K562 (cell line): ENCODE measurements at regions not wholly inside any gene's neighbourhood (a gene's known extent, or its start where the extent isn't known, plus 50 kb on each side); places are given as distances from the start of the nearest gene placed in this dataset.
A peak's percentile ranks its signal among the peaks of the same experiment; 100 is the strongest.

Experiments
- BACH1 ChIP-seq: fragments of 200-800 bp; sonication (Bioruptor generic); IDR thresholded peaks from 2 replicates; pipeline ENCODE4 v1.6.1; 2016; ENCODE audit warnings: missing genetic modification characterization, missing compliant biosample characterization
- CREBBP ChIP-seq: IDR thresholded peaks from one replicate; pipeline ENCODE4 v1.6.1; 2012; ENCODE audit warnings: low read depth, mild to moderate bottlenecking, control low read depth, inconsistent platforms, low read length
- CXXC5 ChIP-seq: fragments of 250-450 bp; sonication (Bioruptor Pico); IDR thresholded peaks from 2 replicates; pipeline ENCODE4 v1.8.0; 2022; ENCODE audit warnings: inconsistent platforms, mild to moderate bottlenecking, moderate library complexity
- FOXP1 ChIP-seq: sonication (generic); formaldehyde crosslinking; IDR thresholded peaks from 2 replicates; pipeline ENCODE4 v1.8.0; 2022; ENCODE audit warnings: mild to moderate bottlenecking, missing genetic modification reagents
- HMGN3 ChIP-seq: IDR thresholded peaks from 2 replicates; pipeline ENCODE4 v1.6.1; 2011; ENCODE audit warnings: borderline replicate concordance, low read depth, mild to moderate bottlenecking, mixed read lengths, low read length; ENCODE audit not compliant: insufficient read length; ENCODE audit errors: extremely low read depth
- JUN ChIP-seq, 2 experiments: sonication (generic) in 1 of 2; formaldehyde crosslinking in 1 of 2; IDR thresholded peaks; 2 replicates each; pipeline versions ENCODE4 v1.6.1 to v1.8.0; 2012 to 2022; ENCODE audit warnings: borderline replicate concordance in 2 of 2, mild to moderate bottlenecking in 2 of 2, improper control_type of control experiment in 1 of 2, low read depth in 1 of 2, low read length in 1 of 2, missing genetic modification reagents in 1 of 2
- JUNB ChIP-seq: fragments of 450-650 bp; formaldehyde crosslinking; conservative IDR thresholded peaks from 2 replicates; pipeline ENCODE4 v1.4.0; 2020; ENCODE audit warnings: mild to moderate bottlenecking
- RBBP5 ChIP-seq: fragments of 200-600 bp; sonication (generic); IDR thresholded peaks from 2 replicates; pipeline ENCODE4 v1.6.1; 2012; ENCODE audit warnings: borderline replicate concordance, mild to moderate bottlenecking, low read length, control low read depth, inconsistent platforms; ENCODE audit not compliant: insufficient read depth, poor library complexity, severe bottlenecking
- SETDB1 ChIP-seq: IDR thresholded peaks from one replicate; pipeline ENCODE4 v1.6.1; 2012; ENCODE audit warnings: low read length, control low read depth, inconsistent platforms
- SRSF1 ChIP-seq: fragments of 200-400 bp; formaldehyde crosslinking; IDR thresholded peaks from 2 replicates; pipeline ENCODE4 v1.6.1; 2017; ENCODE audit warnings: mild to moderate bottlenecking, low read depth, low read length, moderate library complexity
- SRSF7 ChIP-seq: fragments of 200-400 bp; formaldehyde crosslinking; optimal IDR thresholded peaks from 2 replicates; pipeline ENCODE3; 2017; ENCODE audit warnings: mild to moderate bottlenecking, low read depth, low read length
- TSC22D4 ChIP-seq: fragments of 450-650 bp; IDR thresholded peaks from 2 replicates; pipeline ENCODE4 v1.6.1; 2016; ENCODE audit warnings: missing genetic modification characterization, missing biosample characterization, control low read depth
- ZNF561 ChIP-seq: fragments of 450-650 bp; formaldehyde crosslinking; conservative IDR thresholded peaks from 2 replicates; pipeline ENCODE4 v1.4.0; 2020; ENCODE audit warnings: mild to moderate bottlenecking, moderate library complexity
- TF ChIP-seq, protein P1 (sequence below), 2 experiments: fragments of 450-650 bp; formaldehyde crosslinking in 1 of 2; IDR thresholded peaks; 2 replicates each; pipeline versions ENCODE4 v1.4.0 to v1.6.1; 2014 to 2020; ENCODE audit warnings: mild to moderate bottlenecking in 2 of 2, borderline replicate concordance in 1 of 2, low read depth in 1 of 2
- TF ChIP-seq, protein P2 (sequence below): sonication (generic); IDR thresholded peaks from 2 replicates; pipeline ENCODE4 v1.6.1; 2016
- TF ChIP-seq, protein P3 (sequence below): fragments of 450-650 bp; formaldehyde crosslinking; IDR thresholded peaks from 2 replicates; pipeline ENCODE4 v1.4.0; 2022; ENCODE audit warnings: missing genetic modification characterization

DNA sequence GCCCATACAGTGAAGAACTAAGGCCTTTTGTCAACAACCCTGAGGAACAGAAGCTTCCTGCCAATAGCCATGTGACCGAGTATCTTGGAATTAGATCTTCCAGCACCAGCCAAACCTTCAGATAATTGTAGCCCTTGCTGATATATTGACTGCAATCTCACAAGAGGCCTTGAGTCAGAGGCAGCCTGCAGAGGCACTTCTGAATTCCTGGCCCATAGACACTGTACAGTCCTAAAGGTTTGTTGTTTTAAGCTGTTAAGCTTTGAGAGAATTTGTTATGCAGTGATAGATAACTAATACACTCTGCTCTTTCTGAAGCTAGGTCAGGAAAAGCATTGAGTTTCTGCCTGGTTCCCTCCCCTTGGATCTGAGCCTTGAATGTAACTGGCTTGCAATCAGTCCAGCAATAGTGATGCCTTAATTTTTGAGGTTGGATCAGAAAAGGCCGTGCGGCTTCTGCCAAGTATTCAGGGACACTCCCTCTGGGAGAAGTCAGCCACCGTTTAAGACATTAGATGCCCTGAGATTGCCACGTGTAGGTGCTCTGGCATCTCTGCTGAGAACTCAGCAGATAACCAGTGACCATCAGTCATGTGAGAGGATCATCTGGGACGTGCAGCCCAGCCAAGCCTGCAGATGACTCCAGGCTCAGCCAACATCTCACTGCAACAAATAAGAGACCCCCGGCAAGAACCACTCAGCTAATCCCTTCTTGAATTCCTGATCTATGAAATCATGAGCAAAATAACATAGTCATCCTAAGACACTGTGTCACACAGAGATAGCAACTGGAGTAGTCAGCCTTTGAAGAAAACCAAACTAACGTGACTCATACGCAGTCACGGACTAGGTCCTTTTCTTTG is 126.8 kb upstream of the STC2 start (continued):
- TF ChIP-seq RBBP5, result no peak
- peak; percentile 92 for TF ChIP-seq JUN (IDR thresholded peaks at IDR 0.05; ENCODE audit: borderline replicate concordance, low read depth, low read length)
- TF ChIP-seq JUN (CRISPR knock-in tag; IDR thresholded peaks at IDR 0.05; ENCODE audit: borderline replicate concordance), result no peak
- no peak for TF ChIP-seq ZNF561 (CRISPR knock-in tag)
- no peak for TF ChIP-seq SRSF1
- TF ChIP-seq TSC22D4 (tag), result no peak
- TF ChIP-seq, protein P1, sequence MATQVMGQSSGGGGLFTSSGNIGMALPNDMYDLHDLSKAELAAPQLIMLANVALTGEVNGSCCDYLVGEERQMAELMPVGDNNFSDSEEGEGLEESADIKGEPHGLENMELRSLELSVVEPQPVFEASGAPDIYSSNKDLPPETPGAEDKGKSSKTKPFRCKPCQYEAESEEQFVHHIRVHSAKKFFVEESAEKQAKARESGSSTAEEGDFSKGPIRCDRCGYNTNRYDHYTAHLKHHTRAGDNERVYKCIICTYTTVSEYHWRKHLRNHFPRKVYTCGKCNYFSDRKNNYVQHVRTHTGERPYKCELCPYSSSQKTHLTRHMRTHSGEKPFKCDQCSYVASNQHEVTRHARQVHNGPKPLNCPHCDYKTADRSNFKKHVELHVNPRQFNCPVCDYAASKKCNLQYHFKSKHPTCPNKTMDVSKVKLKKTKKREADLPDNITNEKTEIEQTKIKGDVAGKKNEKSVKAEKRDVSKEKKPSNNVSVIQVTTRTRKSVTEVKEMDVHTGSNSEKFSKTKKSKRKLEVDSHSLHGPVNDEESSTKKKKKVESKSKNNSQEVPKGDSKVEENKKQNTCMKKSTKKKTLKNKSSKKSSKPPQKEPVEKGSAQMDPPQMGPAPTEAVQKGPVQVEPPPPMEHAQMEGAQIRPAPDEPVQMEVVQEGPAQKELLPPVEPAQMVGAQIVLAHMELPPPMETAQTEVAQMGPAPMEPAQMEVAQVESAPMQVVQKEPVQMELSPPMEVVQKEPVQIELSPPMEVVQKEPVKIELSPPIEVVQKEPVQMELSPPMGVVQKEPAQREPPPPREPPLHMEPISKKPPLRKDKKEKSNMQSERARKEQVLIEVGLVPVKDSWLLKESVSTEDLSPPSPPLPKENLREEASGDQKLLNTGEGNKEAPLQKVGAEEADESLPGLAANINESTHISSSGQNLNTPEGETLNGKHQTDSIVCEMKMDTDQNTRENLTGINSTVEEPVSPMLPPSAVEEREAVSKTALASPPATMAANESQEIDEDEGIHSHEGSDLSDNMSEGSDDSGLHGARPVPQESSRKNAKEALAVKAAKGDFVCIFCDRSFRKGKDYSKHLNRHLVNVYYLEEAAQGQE (IDR thresholded peaks at IDR 0.05; ENCODE audit: borderline replicate concordance), result 0 out of 2 replicates have a peak, but pooled peaks have one; percentile 13
- TF ChIP-seq, protein P1 (CRISPR knock-in tag; IDR thresholded peaks at IDR 0.05; ENCODE audit: low read depth), result no peak
- no peak for TF ChIP-seq HMGN3
- TF ChIP-seq, protein P2, sequence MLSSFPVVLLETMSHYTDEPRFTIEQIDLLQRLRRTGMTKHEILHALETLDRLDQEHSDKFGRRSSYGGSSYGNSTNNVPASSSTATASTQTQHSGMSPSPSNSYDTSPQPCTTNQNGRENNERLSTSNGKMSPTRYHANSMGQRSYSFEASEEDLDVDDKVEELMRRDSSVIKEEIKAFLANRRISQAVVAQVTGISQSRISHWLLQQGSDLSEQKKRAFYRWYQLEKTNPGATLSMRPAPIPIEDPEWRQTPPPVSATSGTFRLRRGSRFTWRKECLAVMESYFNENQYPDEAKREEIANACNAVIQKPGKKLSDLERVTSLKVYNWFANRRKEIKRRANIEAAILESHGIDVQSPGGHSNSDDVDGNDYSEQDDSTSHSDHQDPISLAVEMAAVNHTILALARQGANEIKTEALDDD, result peak; percentile 88
- peak; percentile 59; the same call in 1 of the 2 replicates for TF ChIP-seq JUNB (CRISPR knock-in tag)
- TF ChIP-seq, protein P3, sequence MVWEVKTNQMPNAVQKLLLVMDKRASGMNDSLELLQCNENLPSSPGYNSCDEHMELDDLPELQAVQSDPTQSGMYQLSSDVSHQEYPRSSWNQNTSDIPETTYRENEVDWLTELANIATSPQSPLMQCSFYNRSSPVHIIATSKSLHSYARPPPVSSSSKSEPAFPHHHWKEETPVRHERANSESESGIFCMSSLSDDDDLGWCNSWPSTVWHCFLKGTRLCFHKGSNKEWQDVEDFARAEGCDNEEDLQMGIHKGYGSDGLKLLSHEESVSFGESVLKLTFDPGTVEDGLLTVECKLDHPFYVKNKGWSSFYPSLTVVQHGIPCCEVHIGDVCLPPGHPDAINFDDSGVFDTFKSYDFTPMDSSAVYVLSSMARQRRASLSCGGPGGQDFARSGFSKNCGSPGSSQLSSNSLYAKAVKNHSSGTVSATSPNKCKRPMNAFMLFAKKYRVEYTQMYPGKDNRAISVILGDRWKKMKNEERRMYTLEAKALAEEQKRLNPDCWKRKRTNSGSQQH, result no peak
- TF ChIP-seq CXXC5, result no peak
- TF ChIP-seq SRSF7, result no peak
- no peak for TF ChIP-seq FOXP1
- 0 out of 2 replicates have a peak, but pooled peaks have one; percentile 49 for TF ChIP-seq BACH1 (tag)
- no peak for TF ChIP-seq SETDB1
- no peak for TF ChIP-seq CREBBP
